ENCODE measurements at regions not wholly inside any gene's neighbourhood (a gene's known extent, or its start where the extent isn't known, plus 50 kb on each side); places are given as distances from the start of the nearest gene placed in this dataset.

- TF ChIP-seq CREB5 (CRISPR knock-in tag; IDR thresholded peaks at IDR 0.05; ENCODE audit: low read depth), result no peak
- TF ChIP-seq ZNF8 (CRISPR knock-in tag; IDR thresholded peaks at IDR 0.05), result no peak
- no peak for TF ChIP-seq BACH2 (CRISPR knock-in tag; IDR thresholded peaks at IDR 0.05; ENCODE audit: borderline replicate concordance)
- TF ChIP-seq TCF4 (CRISPR knock-in tag; IDR thresholded peaks at IDR 0.05; ENCODE audit: borderline replicate concordance), result no peak
- TF ChIP-seq ZNF70 (CRISPR knock-in tag; IDR thresholded peaks at IDR 0.05), result no peak
- TF ChIP-seq RARB (CRISPR knock-in tag; IDR thresholded peaks at IDR 0.05), result no peak
- TF ChIP-seq TOX (CRISPR knock-in tag; IDR thresholded peaks at IDR 0.05; ENCODE audit: borderline replicate concordance), result no peak
- TF ChIP-seq ZFP3 (CRISPR knock-in tag; IDR thresholded peaks at IDR 0.05), result no peak
- TF ChIP-seq CSDC2 (CRISPR knock-in tag; IDR thresholded peaks at IDR 0.05), result no peak
- TF ChIP-seq SNAI2 (CRISPR knock-in tag; IDR thresholded peaks at IDR 0.05), result no peak
These were observed 704.0 kb downstream of the KCNA4 start for GRCh38 chr11:29312812-29313211.

GRCh38 chr11:29310725-29311342 lies 706.0 kb downstream of the KCNA4 start:
- TF ChIP-seq OSR1 (CRISPR knock-in tag; IDR thresholded peaks at IDR 0.05) (no peak), POU6F1 (CRISPR knock-in tag; IDR thresholded peaks at IDR 0.05; ENCODE audit: borderline replicate concordance, low read depth) (no peak), ARNTL (CRISPR knock-in tag; IDR thresholded peaks at IDR 0.05; ENCODE audit: borderline replicate concordance, low read depth) (no peak), TOX (CRISPR knock-in tag; IDR thresholded peaks at IDR 0.05; ENCODE audit: borderline replicate concordance) (no peak), ISL1 (CRISPR knock-in tag; IDR thresholded peaks at IDR 0.05) (no peak), PPARA (CRISPR knock-in tag; IDR thresholded peaks at IDR 0.05; ENCODE audit: borderline replicate concordance) (no peak), ZFP30 (CRISPR knock-in tag; IDR thresholded peaks at IDR 0.05) (no peak), ZNF8 (CRISPR knock-in tag; IDR thresholded peaks at IDR 0.05) (no peak), ZC3H10 (CRISPR knock-in tag; IDR thresholded peaks at IDR 0.05) (no peak), ZFP3 (CRISPR knock-in tag; IDR thresholded peaks at IDR 0.05) (no peak)
- ATAC-seq, result no peak

More at GRCh38 chr11:29312812-29313211, 704.0 kb downstream of the KCNA4 start:
- peak; percentile 40; the same call in 2 of the 3 replicates for ATAC-seq

GRCh38 chr11:29309992-29310391 lies 706.8 kb downstream of the KCNA4 start:
- ATAC-seq, result peak; percentile 92
- no peak for TF ChIP-seq ZNF8 (CRISPR knock-in tag; IDR thresholded peaks at IDR 0.05)
- TF ChIP-seq TOX (CRISPR knock-in tag; IDR thresholded peaks at IDR 0.05; ENCODE audit: borderline replicate concordance), result 0 out of 2 replicates have a peak, but pooled peaks have one; percentile 3

- peak; percentile 91 for ATAC-seq
- TF ChIP-seq BACH2 (CRISPR knock-in tag; IDR thresholded peaks at IDR 0.05; ENCODE audit: borderline replicate concordance), result no peak
- no peak for TF ChIP-seq TCF4 (CRISPR knock-in tag; IDR thresholded peaks at IDR 0.05; ENCODE audit: borderline replicate concordance)
These were observed 710.3 kb downstream of the KCNA4 start for GRCh38 chr11:29306527-29306926.

- TF ChIP-seq CREB5 (CRISPR knock-in tag; IDR thresholded peaks at IDR 0.05; ENCODE audit: low read depth) (no peak), ESRRG (CRISPR knock-in tag; IDR thresholded peaks at IDR 0.05) (no peak), PATZ1 (CRISPR knock-in tag; IDR thresholded peaks at IDR 0.05; ENCODE audit: borderline replicate concordance) (no peak), ZC3H10 (CRISPR knock-in tag; IDR thresholded peaks at IDR 0.05) (no peak), ZNF70 (CRISPR knock-in tag; IDR thresholded peaks at IDR 0.05) (no peak), POU6F1 (CRISPR knock-in tag; IDR thresholded peaks at IDR 0.05; ENCODE audit: borderline replicate concordance, low read depth) (no peak), OSR1 (CRISPR knock-in tag; IDR thresholded peaks at IDR 0.05) (no peak), PPARA (CRISPR knock-in tag; IDR thresholded peaks at IDR 0.05; ENCODE audit: borderline replicate concordance) (no peak), ARNTL (CRISPR knock-in tag; IDR thresholded peaks at IDR 0.05; ENCODE audit: borderline replicate concordance, low read depth) (no peak), GLIS3 (CRISPR knock-in tag; IDR thresholded peaks at IDR 0.05) (no peak), SNAI2 (CRISPR knock-in tag; IDR thresholded peaks at IDR 0.05) (no peak), TOX (CRISPR knock-in tag; IDR thresholded peaks at IDR 0.05; ENCODE audit: borderline replicate concordance) (no peak), CSDC2 (CRISPR knock-in tag; IDR thresholded peaks at IDR 0.05) (no peak), BACH2 (CRISPR knock-in tag; IDR thresholded peaks at IDR 0.05; ENCODE audit: borderline replicate concordance) (no peak), CSRNP3 (CRISPR knock-in tag; IDR thresholded peaks at IDR 0.05) (no peak), ISL1 (CRISPR knock-in tag; IDR thresholded peaks at IDR 0.05) (no peak), RARB (CRISPR knock-in tag; IDR thresholded peaks at IDR 0.05) (no peak), ZFP3 (CRISPR knock-in tag; IDR thresholded peaks at IDR 0.05) (no peak), ZNF565 (CRISPR knock-in tag; conservative IDR thresholded peaks at IDR 0.05; ENCODE audit: low read depth) (no peak)
- ATAC-seq, result no peak
These were observed 711.2 kb downstream of the KCNA4 start for GRCh38 chr11:29305456-29306232.
